GM21528 (cell line): ENCODE measurements at regions not wholly inside any gene's neighbourhood (a gene's known extent, or its start where the extent isn't known, plus 50 kb on each side); places are given as distances from the start of the nearest gene placed in this dataset.
"Not testable (repeated sequence)": the region's sequence is repeated elsewhere in the genome, so short reads cannot be mapped to it uniquely, and the experiment has no call there.

Experiments
- ATAC-seq: cut with Tn5 transposase; IDR thresholded peaks from one replicate; pipeline ENCODE4 v1.9.1; 2021; ENCODE audit warnings: mild to moderate bottlenecking, moderate library complexity; ENCODE audit not compliant: unreplicated experiment, low FRiP score

GRCh38 chr5:118121258-118121657 lies 867.1 kb downstream of the DTWD2 start:
- no peak for ATAC-seq

GRCh38 chr5:118115791-118116190 lies 872.6 kb downstream of the DTWD2 start:
- no peak for ATAC-seq

GRCh38 chr5:118111956-118112355 lies 876.4 kb downstream of the DTWD2 start:
- ATAC-seq: no peak

DNA sequence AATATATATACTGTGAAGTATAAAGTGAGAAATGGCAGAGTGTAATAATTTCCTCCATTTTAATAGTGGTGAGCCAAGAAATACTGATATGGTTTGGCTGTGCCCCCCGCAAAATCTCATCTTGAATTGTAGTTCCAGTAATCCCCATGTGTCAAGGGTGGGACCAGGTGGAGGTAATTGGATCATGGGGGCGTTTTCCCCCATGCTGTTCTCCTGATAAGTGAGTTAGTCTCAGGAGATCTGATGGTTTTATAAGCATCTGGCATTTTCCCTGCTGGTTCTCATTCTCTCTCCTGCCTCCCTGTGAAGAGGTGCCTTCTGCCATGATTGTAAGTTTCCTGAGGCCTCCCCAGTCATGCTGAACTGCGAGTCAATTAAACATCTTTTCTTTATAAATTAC lies 881.1 kb downstream of the DTWD2 start:
- ATAC-seq: not testable (repeated sequence)

DNA sequence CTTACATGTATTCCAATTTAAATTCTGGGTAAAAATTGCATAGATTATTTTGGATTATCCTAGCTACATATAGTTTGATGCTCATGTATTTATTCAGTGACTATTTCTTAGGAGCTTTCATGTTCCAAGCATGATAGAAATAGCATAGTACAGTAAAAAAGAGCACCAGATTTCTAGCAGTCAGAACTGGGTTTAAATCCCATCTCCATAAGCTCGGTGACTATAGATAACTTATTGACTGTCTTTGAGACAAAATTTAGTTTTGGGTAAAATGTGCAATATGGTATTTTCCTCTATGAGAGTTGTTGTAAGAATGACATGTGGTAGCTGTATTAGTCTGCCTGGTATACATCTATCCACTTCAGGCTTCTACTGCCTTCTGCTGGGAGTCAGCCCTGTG lies 889.6 kb downstream of the DTWD2 start:
- no peak for ATAC-seq

DNA sequence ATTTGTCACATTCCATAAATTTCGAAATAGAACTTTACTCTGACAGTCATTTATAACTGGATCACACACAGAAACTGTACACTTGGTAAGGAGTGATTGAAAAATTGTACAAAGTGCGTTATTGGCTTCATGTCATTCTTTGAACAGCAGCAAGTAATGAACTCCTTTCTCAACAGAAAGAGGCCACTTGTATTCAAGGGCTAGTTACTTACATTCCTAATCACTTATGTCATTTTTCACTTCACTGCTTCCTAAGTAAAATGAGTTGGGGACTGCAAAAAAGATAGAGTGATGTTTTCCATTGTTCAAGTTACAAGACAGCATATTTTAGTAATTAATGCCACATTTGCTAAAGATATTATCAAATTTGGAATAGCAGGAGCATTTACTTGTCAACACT lies 893.2 kb downstream of the DTWD2 start:
- no peak for ATAC-seq

GRCh38 chr5:118088448-118088847 lies 899.9 kb downstream of the DTWD2 start:
- ATAC-seq: no peak

DNA sequence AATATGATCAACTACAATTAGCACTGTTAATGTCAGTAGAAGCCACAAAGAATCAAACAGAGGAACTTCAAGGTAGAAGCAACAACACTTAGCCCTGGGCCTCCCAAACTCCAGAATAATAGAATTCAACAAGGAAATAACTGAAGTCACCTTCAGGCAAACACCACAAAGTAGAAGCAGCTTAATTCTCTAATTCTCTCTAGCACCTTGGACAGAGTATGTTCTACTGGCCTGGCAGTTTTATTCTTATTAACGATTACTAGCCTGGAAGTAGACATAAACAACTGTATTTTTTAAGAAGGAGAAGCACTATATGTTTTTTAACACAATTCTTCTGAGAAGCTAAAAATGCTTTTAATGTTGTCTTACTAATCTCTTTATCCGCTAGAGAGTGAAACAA lies 911.9 kb downstream of the DTWD2 start:
- ATAC-seq: no peak

DNA sequence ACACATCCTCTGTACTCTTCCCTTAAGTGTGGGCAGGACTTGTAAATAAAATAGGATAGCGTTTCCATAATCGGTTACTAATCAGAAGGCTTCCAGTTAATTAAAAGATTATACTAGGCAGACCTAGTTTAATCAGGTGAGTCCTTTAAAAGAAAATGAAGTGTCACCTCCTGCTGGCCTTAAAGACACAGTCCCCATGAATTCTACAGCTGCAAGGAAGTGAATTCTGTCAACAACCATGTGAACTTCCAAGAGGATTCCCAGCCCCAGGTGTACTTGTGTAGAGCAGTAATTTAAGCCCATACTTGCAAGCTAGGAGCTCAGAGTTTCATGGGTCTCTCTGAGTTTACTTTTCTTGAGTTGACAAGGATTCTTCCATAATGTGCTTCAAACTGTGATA lies 918.3 kb downstream of the DTWD2 start:
- no peak for ATAC-seq

DNA sequence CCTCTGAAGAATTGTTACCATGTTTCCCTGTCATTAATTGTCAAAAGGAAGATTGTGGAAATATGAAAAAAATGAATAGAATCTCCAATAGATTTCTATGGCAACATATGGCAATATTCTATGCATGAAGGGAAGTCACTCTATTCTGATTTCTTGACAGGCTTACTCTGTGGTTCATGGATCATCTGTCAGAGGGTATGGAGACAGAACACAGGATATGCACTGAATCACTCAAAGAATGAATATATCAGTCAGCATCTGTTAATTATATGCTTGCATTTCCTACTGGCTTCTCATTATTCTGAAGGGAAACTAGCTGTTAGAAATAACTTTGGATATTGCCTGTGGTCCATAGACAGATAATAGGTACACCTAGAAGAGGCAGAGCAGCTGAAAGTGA lies 918.9 kb downstream of the DTWD2 start:
- no peak for ATAC-seq

GRCh38 chr5:118068886-118069285 lies 919.5 kb downstream of the DTWD2 start:
- ATAC-seq: no peak

DNA sequence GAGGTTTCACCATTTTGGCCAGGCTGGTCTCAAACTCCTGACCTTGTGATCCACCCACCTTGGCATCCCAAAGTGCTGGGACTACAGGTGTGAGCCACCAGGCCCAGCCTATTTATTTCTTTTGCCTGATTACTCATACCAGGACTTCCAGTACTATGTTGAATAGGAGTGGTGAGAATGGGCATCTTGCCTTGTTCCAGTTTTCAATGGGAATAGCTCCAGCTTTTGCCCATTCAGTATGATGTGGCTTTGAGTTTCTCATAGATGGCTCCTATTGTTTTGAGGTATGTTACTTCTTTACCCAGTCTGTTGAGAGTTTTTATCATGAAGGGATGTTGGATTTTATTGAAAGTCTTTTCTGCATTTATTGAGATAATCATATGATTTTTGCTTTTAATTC lies 924.5 kb downstream of the DTWD2 start:
- not testable (repeated sequence) for ATAC-seq

DNA sequence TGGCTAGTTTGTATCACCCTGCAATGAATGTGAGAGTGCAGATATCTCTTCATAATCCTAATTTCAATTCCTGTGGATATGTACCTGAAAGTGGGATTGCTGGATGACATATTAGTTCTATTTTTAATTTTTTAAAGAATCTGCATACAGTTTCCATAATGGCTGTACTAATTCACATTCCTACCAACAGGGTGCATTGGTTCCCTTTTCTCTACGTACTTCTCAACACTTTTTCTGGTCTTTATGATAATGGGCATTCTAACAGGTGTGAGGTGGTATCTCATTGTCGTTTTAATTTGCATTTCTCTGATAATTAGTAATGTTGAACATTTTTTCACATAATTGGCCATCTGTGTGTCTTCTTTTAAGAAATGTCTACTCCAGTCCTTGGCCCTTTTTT lies 927.5 kb downstream of the DTWD2 start:
- ATAC-seq: no peak

- ATAC-seq: no peak
Measured at GRCh38 chr5:118052503-118052902, 935.8 kb downstream of the DTWD2 start.

DNA sequence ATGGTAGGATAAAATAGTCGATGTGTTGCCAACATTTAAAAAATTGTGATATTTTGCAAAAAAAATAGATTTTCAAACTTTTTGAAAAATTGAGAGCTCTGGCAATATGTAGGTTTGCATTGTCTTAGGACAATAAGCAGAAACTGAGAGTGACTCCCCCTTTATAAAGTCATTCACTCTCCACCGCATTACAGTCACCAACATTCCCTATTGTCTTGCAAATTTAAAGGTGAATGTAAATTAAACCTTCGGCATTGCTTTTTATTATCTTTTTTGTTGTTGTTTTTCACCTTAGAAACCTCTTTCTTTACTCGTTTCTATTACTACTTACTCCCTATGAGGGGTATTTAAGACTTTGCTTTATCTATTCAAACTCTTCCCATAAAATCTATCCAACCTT lies 944.2 kb downstream of the DTWD2 start:
- ATAC-seq: no peak

DNA sequence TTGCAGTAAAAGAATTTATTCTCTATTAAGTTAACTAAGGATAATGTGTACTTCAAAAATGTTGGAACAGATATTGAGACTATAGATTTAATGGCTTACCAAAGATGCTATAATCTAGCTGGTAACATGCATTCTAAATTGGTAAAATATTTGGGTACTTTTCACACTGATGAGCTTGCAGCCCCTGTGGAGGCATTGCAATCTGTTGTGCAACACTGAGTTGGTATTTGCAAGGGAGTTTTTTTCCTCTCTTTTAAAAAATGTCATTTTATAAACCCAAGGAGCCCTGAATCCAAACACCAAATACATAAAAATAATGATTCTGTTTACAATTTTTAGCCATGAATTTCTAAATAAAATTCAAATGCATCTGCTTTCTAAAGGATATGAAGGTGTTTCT lies 944.8 kb downstream of the DTWD2 start:
- no peak for ATAC-seq

DNA sequence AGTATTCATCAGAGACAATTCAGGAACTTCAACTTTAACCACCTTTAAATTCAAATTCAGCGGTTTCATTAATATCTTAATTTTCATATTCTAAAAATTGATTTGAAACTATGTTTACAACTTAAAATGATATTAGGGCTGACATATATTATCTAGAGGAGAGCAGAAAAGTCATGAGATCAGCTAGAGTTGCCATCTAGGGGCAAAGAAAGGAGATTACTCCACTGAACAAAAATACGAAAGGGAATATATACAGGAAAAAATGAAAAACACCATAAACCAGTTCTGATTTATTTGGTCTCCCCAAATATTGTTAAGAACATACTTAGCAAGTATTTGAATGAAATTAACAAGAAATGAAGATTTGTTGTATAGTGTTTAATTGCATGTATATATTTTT lies 946.3 kb downstream of the DTWD2 start:
- no peak for ATAC-seq

DNA sequence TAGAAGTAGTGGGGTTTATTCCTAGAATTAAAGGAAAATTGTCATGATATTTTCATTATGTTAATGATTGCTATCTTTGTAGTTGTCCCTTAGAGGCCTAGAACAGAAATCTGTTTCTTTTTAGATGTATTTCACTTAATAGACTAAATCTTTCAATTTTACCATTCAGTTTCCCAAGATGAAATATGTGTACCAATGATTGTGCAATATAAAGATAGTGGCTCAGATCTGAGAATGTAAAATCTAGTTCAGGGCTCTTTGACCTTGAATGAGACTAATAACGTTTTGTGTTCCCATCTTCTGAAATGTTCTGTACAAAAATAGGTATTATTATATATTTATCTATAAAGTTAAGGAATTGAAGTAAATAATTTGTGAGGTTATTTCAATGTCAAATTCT lies 947.9 kb downstream of the DTWD2 start:
- no peak for ATAC-seq

DNA sequence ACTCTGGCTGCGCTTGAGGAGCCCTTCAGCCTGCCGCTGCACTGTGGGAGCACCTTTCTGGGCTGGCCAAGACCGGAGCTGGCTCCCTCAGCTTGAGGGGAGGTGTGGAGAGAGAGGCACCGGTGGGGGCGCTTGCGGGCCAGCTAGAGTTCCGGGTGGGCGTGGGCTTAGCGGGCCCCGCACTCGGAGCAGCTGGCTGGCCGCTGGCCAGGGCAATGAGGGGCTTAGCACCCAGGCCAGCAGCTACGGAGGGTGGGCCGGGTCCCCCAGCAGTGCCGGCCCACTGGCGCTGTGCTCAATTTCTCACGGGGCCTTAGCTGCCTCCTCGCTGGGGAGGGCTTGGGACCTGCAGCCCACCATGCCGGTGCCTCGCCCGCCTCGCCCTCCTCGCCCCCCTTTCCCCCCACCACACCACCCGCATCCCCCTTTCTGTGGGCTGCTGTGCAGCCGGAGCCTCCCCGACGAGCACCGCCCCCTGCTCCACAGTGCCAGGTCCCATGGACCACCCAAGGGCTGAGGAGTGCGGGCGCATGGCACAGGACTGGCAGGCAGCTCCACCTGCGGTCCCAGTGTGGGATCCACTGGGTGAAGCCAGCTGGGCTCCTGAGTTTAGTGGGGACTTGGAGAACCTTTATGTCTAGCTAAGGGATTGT lies 954.5 kb downstream of the DTWD2 start:
- no peak for ATAC-seq

DNA sequence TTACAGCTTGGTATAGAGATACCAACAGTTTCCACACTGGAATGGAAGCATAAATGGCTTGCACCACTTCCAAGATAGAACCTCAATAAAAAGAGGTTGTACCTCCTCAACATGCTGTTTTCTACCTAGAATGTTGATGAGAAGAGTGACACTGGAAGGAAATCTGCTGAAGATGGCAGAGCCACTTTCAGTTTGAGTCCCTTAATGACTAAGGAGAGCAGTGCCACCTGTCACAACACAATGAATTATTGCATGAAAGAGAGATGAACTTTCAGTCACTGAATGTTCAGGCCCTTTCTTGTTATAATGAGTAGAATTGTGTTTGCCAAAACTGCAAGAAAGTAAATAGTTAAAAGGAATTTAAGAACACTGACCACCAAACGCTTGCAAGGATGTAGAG lies 958.5 kb downstream of the DTWD2 start:
- no peak for ATAC-seq

GRCh38 chr5:118022062-118022461 lies 966.3 kb downstream of the DTWD2 start:
- no peak for ATAC-seq

- no peak for ATAC-seq
Measured at GRCh38 chr5:118017536-118017935, 970.8 kb downstream of the DTWD2 start.

GRCh38 chr5:118016396-118016795 lies 972.0 kb downstream of the DTWD2 start:
- no peak for ATAC-seq
